ENCODE measurements at regions not wholly inside any gene's neighbourhood (a gene's known extent, or its start where the extent isn't known, plus 50 kb on each side); places are given as distances from the start of the nearest gene placed in this dataset.

GRCh38 chr9:90249094-90249493 lies 393.5 kb downstream of the DIRAS2 start:
- H2AFZ ChIP-seq (ENCODE audit: insufficient read depth, low read length, poor library complexity), result no peak overlapping the region
- DNase-seq, result no peak
- no peak overlapping the region for H3K4me2 ChIP-seq (ENCODE audit: low read length)
- H3K18ac ChIP-seq (ENCODE audit: low read length), result no peak overlapping the region
- no peaks in the 10 kb centered on the region for H3K27me3 ChIP-seq (ENCODE audit: insufficient read depth, low read length)
- no peak overlapping the region for H4K12ac ChIP-seq (ENCODE audit: low read depth, low read length)
- no peak overlapping the region for H3K4me3 ChIP-seq (ENCODE audit: low read depth, low read length)
- H3K4me1 ChIP-seq (ENCODE audit: control insufficient read depth in 1 of 2, insufficient read depth in 2 of 2, low read length in 2 of 2), result peaks cover 4 to 7% of the 10 kb centered on the region in 2 experiments
- no peak overlapping the region for H2BK120ac ChIP-seq (ENCODE audit: insufficient read depth, low read length, poor library complexity)
- no peak overlapping the region for H2AK5ac ChIP-seq (ENCODE audit: low read length)
- no peak overlapping the region for H2BK5ac ChIP-seq (ENCODE audit: low read depth, low read length, poor library complexity)
- no peak overlapping the region for H2BK12ac ChIP-seq (ENCODE audit: low read length)
- H4K91ac ChIP-seq (ENCODE audit: low read depth, low read length), result no peak overlapping the region
- no peak overlapping the region for H4K8ac ChIP-seq (ENCODE audit: low read depth, low read length)
- H3K23ac ChIP-seq (ENCODE audit: low read length), result no peak overlapping the region
- no peak overlapping the region for H3K4ac ChIP-seq (ENCODE audit: low read depth, low read length)
- H3K79me2 ChIP-seq (ENCODE audit: control insufficient read depth, insufficient read depth, low read length, poor library complexity), result no peaks in the 10 kb centered on the region
- no peaks in the 10 kb centered on the region for H3K79me1 ChIP-seq (ENCODE audit: low read length)
- no peak overlapping the region for H3K9ac ChIP-seq (ENCODE audit: low read length)
- no peaks in the 10 kb centered on the region for H3K36me3 ChIP-seq (ENCODE audit: control insufficient read depth in 1 of 2, insufficient read depth in 2 of 2, low read length in 2 of 2)
- H3K14ac ChIP-seq (ENCODE audit: low read length), result no peak overlapping the region
- H3K9me3 ChIP-seq (ENCODE audit: insufficient read depth, low read depth, low read length), result no peaks in the 10 kb centered on the region
- H3K27ac ChIP-seq (ENCODE audit: low read depth, low read length), result no peak overlapping the region

- Histone ChIP-seq H3K4me3 (ENCODE audit: low read depth, low read length) (no peak overlapping the region), H2BK5ac (ENCODE audit: low read depth, low read length, poor library complexity) (no peak overlapping the region), H4K12ac (ENCODE audit: low read depth, low read length) (no peak overlapping the region), H3K23ac (ENCODE audit: low read length) (no peak overlapping the region), H3K79me2 (ENCODE audit: control insufficient read depth, insufficient read depth, low read length, poor library complexity) (no peaks in the 10 kb centered on the region), H2BK12ac (ENCODE audit: low read length) (no peak overlapping the region), H3K9me3 (ENCODE audit: insufficient read depth, low read depth, low read length) (no peaks in the 10 kb centered on the region), H2AFZ (ENCODE audit: insufficient read depth, low read length, poor library complexity) (no peak overlapping the region), H3K4ac (ENCODE audit: low read depth, low read length) (no peak overlapping the region), H3K79me1 (ENCODE audit: low read length) (no peaks in the 10 kb centered on the region), H3K4me2 (ENCODE audit: low read length) (no peak overlapping the region), H4K91ac (ENCODE audit: low read depth, low read length) (no peak overlapping the region), H3K27ac (ENCODE audit: low read depth, low read length) (no peak overlapping the region), H3K14ac (ENCODE audit: low read length) (no peak overlapping the region), H3K9ac (ENCODE audit: low read length) (no peak overlapping the region), H2BK120ac (ENCODE audit: insufficient read depth, low read length, poor library complexity) (no peak overlapping the region), H3K27me3 (ENCODE audit: insufficient read depth, low read length) (no peaks in the 10 kb centered on the region), H4K8ac (ENCODE audit: low read depth, low read length) (no peak overlapping the region), H2AK5ac (ENCODE audit: low read length) (no peak overlapping the region), H3K36me3 (ENCODE audit: control insufficient read depth in 1 of 2, insufficient read depth in 2 of 2, low read length in 2 of 2) (no peaks in the 10 kb centered on the region), H3K4me1 (ENCODE audit: control insufficient read depth in 1 of 2, insufficient read depth in 2 of 2, low read length in 2 of 2) (no peaks in the 10 kb centered on the region), H3K18ac (ENCODE audit: low read length) (no peak overlapping the region)
- DNase-seq, result no peak
Measured at GRCh38 chr9:90251316-90251715, 391.3 kb downstream of the DIRAS2 start.

- Histone ChIP-seq H3K23ac (ENCODE audit: low read length) (no peak overlapping the region), H3K36me3 (ENCODE audit: control insufficient read depth in 1 of 2, insufficient read depth in 2 of 2, low read length in 2 of 2) (no peaks in the 10 kb centered on the region), H3K18ac (ENCODE audit: low read length) (no peak overlapping the region), H3K4me2 (ENCODE audit: low read length) (no peak overlapping the region), H2BK5ac (ENCODE audit: low read depth, low read length, poor library complexity) (no peak overlapping the region), H3K4me1 (ENCODE audit: control insufficient read depth in 1 of 2, insufficient read depth in 2 of 2, low read length in 2 of 2) (no peaks in the 10 kb centered on the region), H3K79me2 (ENCODE audit: control insufficient read depth, insufficient read depth, low read length, poor library complexity) (no peaks in the 10 kb centered on the region), H3K79me1 (ENCODE audit: low read length) (no peaks in the 10 kb centered on the region), H4K12ac (ENCODE audit: low read depth, low read length) (no peak overlapping the region), H3K4ac (ENCODE audit: low read depth, low read length) (no peak overlapping the region), H2AK5ac (ENCODE audit: low read length) (no peak overlapping the region), H2AFZ (ENCODE audit: insufficient read depth, low read length, poor library complexity) (no peak overlapping the region), H3K9me3 (ENCODE audit: insufficient read depth, low read depth, low read length) (no peaks in the 10 kb centered on the region), H3K9ac (ENCODE audit: low read length) (no peak overlapping the region), H3K14ac (ENCODE audit: low read length) (no peak overlapping the region), H2BK12ac (ENCODE audit: low read length) (no peak overlapping the region), H3K27ac (ENCODE audit: low read depth, low read length) (no peak overlapping the region), H2BK120ac (ENCODE audit: insufficient read depth, low read length, poor library complexity) (no peak overlapping the region), H4K91ac (ENCODE audit: low read depth, low read length) (no peak overlapping the region), H4K8ac (ENCODE audit: low read depth, low read length) (no peak overlapping the region), H3K27me3 (ENCODE audit: insufficient read depth, low read length) (no peaks in the 10 kb centered on the region), H3K4me3 (ENCODE audit: low read depth, low read length) (no peak overlapping the region)
- no peak for DNase-seq
- no CpG with 5 or more reads among the region's 2 CpGs for WGBS (ENCODE audit: extremely low coverage, insufficient coverage, insufficient read length)
Measured at GRCh38 chr9:90256345-90256744, 386.3 kb downstream of the DIRAS2 start.

GRCh38 chr9:90259311-90260246 lies 383.0 kb downstream of the DIRAS2 start:
- Histone ChIP-seq H2BK12ac (ENCODE audit: low read length) (no peak overlapping the region), H3K9ac (ENCODE audit: low read length) (no peak overlapping the region), H3K18ac (ENCODE audit: low read length) (no peak overlapping the region), H3K4ac (ENCODE audit: low read depth, low read length) (no peak overlapping the region), H2AK5ac (ENCODE audit: low read length) (no peak overlapping the region), H3K4me3 (ENCODE audit: low read depth, low read length) (no peak overlapping the region), H3K27me3 (ENCODE audit: insufficient read depth, low read length) (no peaks in the 10 kb centered on the region), H3K4me2 (ENCODE audit: low read length) (no peak overlapping the region), H2AFZ (ENCODE audit: insufficient read depth, low read length, poor library complexity) (no peak overlapping the region), H4K91ac (ENCODE audit: low read depth, low read length) (no peak overlapping the region), H2BK5ac (ENCODE audit: low read depth, low read length, poor library complexity) (no peak overlapping the region), H3K79me1 (ENCODE audit: low read length) (no peaks in the 10 kb centered on the region), H4K8ac (ENCODE audit: low read depth, low read length) (no peak overlapping the region), H3K4me1 (ENCODE audit: control insufficient read depth in 1 of 2, insufficient read depth in 2 of 2, low read length in 2 of 2) (peaks cover 0 to 2% of the 10 kb centered on the region in 2 experiments), H3K14ac (ENCODE audit: low read length) (no peak overlapping the region), H2BK120ac (ENCODE audit: insufficient read depth, low read length, poor library complexity) (no peak overlapping the region), H3K9me3 (ENCODE audit: insufficient read depth, low read depth, low read length) (peaks cover 2% of the 10 kb centered on the region), H4K12ac (ENCODE audit: low read depth, low read length) (no peak overlapping the region), H3K27ac (ENCODE audit: low read depth, low read length) (no peak overlapping the region), H3K36me3 (ENCODE audit: control insufficient read depth in 1 of 2, insufficient read depth in 2 of 2, low read length in 2 of 2) (no peaks in the 10 kb centered on the region), H3K79me2 (ENCODE audit: control insufficient read depth, insufficient read depth, low read length, poor library complexity) (no peaks in the 10 kb centered on the region), H3K23ac (ENCODE audit: low read length) (no peak overlapping the region)
- no peak for DNase-seq
- WGBS (ENCODE audit: extremely low coverage, insufficient coverage, insufficient read length), result no CpG with 5 or more reads among the region's 7 CpGs
